WTC11 (cell line): ENCODE measurements at regions not wholly inside any gene's neighbourhood (a gene's known extent, or its start where the extent isn't known, plus 50 kb on each side); places are given as distances from the start of the nearest gene placed in this dataset.

Experiments used
- ATAC-seq: fragments of 200-7000 bp; cut with Tn5 transposase; 2 replicates; pipeline ENCODE4 v1.10.0; 2021; ENCODE audit warnings: mild to moderate bottlenecking, moderate library complexity
- CTCF ChIA-PET: fragments of 300-600 bp; sonication (Branson Sonifier 250); formaldehyde crosslinking; loops from one replicate; lab custom pipeline; 2021; ENCODE audit warnings: antibody characterized with exemption; lab: Charles Lee
- POLR2A ChIA-PET: fragments of 350-600 bp; sonication (Branson Sonifier 250); formaldehyde crosslinking; loops from one replicate; lab custom pipeline; 2021; ENCODE audit warnings: antibody characterized with exemption; lab: Charles Lee
- DNase-seq: peaks from one replicate; pipeline ENCODE4 v3.0.0; 2021; ENCODE audit warnings: low spot score
- H3K27ac Mint-ChIP-seq: 2 replicates; pipeline ENCODE4 v1.8.0; 2021; ENCODE audit warnings: mixed read lengths
- H3K27me3 Mint-ChIP-seq: 2 replicates; pipeline ENCODE4 v1.8.0; 2021; ENCODE audit warnings: low read depth, mild to moderate bottlenecking, moderate library complexity, mixed read lengths
- H3K36me3 Mint-ChIP-seq: 2 replicates; pipeline ENCODE4 v1.8.0; 2021; ENCODE audit warnings: mixed read lengths
- H3K4me1 Mint-ChIP-seq: 2 replicates; pipeline ENCODE4 v1.8.0; 2022; ENCODE audit warnings: mixed read lengths
- H3K4me3 Mint-ChIP-seq: 2 replicates; pipeline ENCODE4 v1.8.0; 2021; ENCODE audit warnings: mild to moderate bottlenecking, moderate library complexity, mixed read lengths
- H3K9me3 Mint-ChIP-seq: 2 replicates; pipeline ENCODE4 v1.8.0; 2021; ENCODE audit warnings: mixed read lengths
- AR ChIP-seq: fragments of 250-450 bp; sonication (Bioruptor Pico); IDR thresholded peaks from 2 replicates; pipeline ENCODE4 v1.9.0; 2021; ENCODE audit warnings: mild to moderate bottlenecking
- ATF2 ChIP-seq: sonication (generic); formaldehyde crosslinking; IDR thresholded peaks from 2 replicates; pipeline ENCODE4 v1.8.1; 2022; ENCODE audit warnings: low read depth, missing genetic modification reagents, borderline replicate concordance
- CDX4 ChIP-seq: fragments of 250-450 bp; sonication (Bioruptor Pico); IDR thresholded peaks from 2 replicates; pipeline ENCODE4 v1.9.0; 2021; ENCODE audit warnings: moderate library complexity, mild to moderate bottlenecking, inconsistent platforms, borderline replicate concordance
- E2F4 ChIP-seq: sonication (generic); formaldehyde crosslinking; IDR thresholded peaks from 2 replicates; pipeline ENCODE4 v1.8.1; 2022; ENCODE audit warnings: low read depth, mild to moderate bottlenecking, moderate library complexity, missing genetic modification reagents, borderline replicate concordance
- ELF4 ChIP-seq: sonication (generic); formaldehyde crosslinking; IDR thresholded peaks from 2 replicates; pipeline ENCODE4 v1.8.1; 2022; ENCODE audit warnings: low read depth, mild to moderate bottlenecking, moderate library complexity, missing genetic modification reagents
- FOXJ3 ChIP-seq: sonication (generic); formaldehyde crosslinking; IDR thresholded peaks from 2 replicates; pipeline ENCODE4 v1.9.0; 2021; ENCODE audit warnings: missing genetic modification reagents, mild to moderate bottlenecking, borderline replicate concordance
- FOXP1 ChIP-seq: sonication (generic); formaldehyde crosslinking; IDR thresholded peaks from 2 replicates; pipeline ENCODE4 v1.8.0; 2022; ENCODE audit warnings: missing genetic modification reagents, mild to moderate bottlenecking, moderate library complexity, borderline replicate concordance
- HMGXB4 ChIP-seq: sonication (generic); formaldehyde crosslinking; IDR thresholded peaks from 2 replicates; pipeline ENCODE4 v1.8.1; 2023; ENCODE audit warnings: mild to moderate bottlenecking, moderate library complexity, missing genetic modification reagents
- JAZF1 ChIP-seq: fragments of 250-450 bp; sonication (Bioruptor Pico); IDR thresholded peaks from 2 replicates; pipeline ENCODE4 v1.9.0; 2021; ENCODE audit warnings: moderate library complexity, mild to moderate bottlenecking, inconsistent platforms
- MLX ChIP-seq: sonication (generic); formaldehyde crosslinking; IDR thresholded peaks from 2 replicates; pipeline ENCODE4 v1.8.1; 2023; ENCODE audit warnings: mild to moderate bottlenecking, missing genetic modification reagents, moderate library complexity
- MYBL2 ChIP-seq: sonication (generic); formaldehyde crosslinking; IDR thresholded peaks from 2 replicates; pipeline ENCODE4 v1.8.1; 2023; ENCODE audit warnings: mild to moderate bottlenecking, moderate library complexity, missing genetic modification reagents
- NR2C2 ChIP-seq: sonication (generic); formaldehyde crosslinking; IDR thresholded peaks from 2 replicates; pipeline ENCODE4 v1.8.0; 2022; ENCODE audit warnings: mild to moderate bottlenecking, missing genetic modification reagents
- PREB ChIP-seq: sonication (generic); formaldehyde crosslinking; IDR thresholded peaks from 2 replicates; pipeline ENCODE4 v1.8.1; 2022; ENCODE audit warnings: mild to moderate bottlenecking, missing genetic modification reagents, moderate library complexity, borderline replicate concordance
- RELA ChIP-seq: sonication (generic); formaldehyde crosslinking; IDR thresholded peaks from 2 replicates; pipeline ENCODE4 v1.8.1; 2022; ENCODE audit warnings: missing genetic modification reagents, mild to moderate bottlenecking, borderline replicate concordance
- SOX15 ChIP-seq: fragments of 250-450 bp; sonication (Bioruptor Pico); IDR thresholded peaks from 2 replicates; pipeline ENCODE4 v1.9.0; 2021; ENCODE audit warnings: mild to moderate bottlenecking
- STAT6 ChIP-seq: sonication (generic); formaldehyde crosslinking; conservative IDR thresholded peaks from 2 replicates; pipeline ENCODE4 v1.8.1; 2023; ENCODE audit warnings: mild to moderate bottlenecking, low read depth, missing genetic modification reagents, moderate library complexity
- TEAD1 ChIP-seq: sonication (generic); formaldehyde crosslinking; IDR thresholded peaks from 2 replicates; pipeline ENCODE4 v1.8.0; 2022; ENCODE audit warnings: mild to moderate bottlenecking, missing genetic modification reagents
- USF2 ChIP-seq: sonication (generic); formaldehyde crosslinking; IDR thresholded peaks from 2 replicates; pipeline ENCODE4 v1.8.1; 2023; ENCODE audit warnings: mild to moderate bottlenecking, missing genetic modification reagents, moderate library complexity
- ZNF263 ChIP-seq: sonication (generic); formaldehyde crosslinking; IDR thresholded peaks from 2 replicates; pipeline ENCODE4 v1.8.1; 2022; ENCODE audit warnings: low read depth, mild to moderate bottlenecking, moderate library complexity, missing genetic modification reagents

GRCh38 chr2:189274361-189274760, 94.8 kb upstream of the COL5A2 start (continued):
- TF ChIP-seq E2F4 (no peak), HMGXB4 (CRISPR knock-in tag) (no peak), MLX (CRISPR knock-in tag) (no peak)

GRCh38 chr2:189276277-189276676, 96.7 kb upstream of the COL5A2 start:
- no peaks in the 10 kb centered on the region for H3K4me1 Mint-ChIP-seq
- TF ChIP-seq NR2C2 (no peak), TEAD1 (CRISPR knock-in tag) (no peak), CDX4 (CRISPR knock-in tag) (no peak), JAZF1 (CRISPR knock-in tag) (no peak), RELA (CRISPR knock-in tag) (no peak), E2F4 (no peak), AR (CRISPR knock-in tag) (no peak), FOXJ3 (CRISPR knock-in tag) (no peak), ZNF263 (CRISPR knock-in tag) (no peak), ATF2 (no peak), PREB (CRISPR knock-in tag) (no peak), STAT6 (no peak), SOX15 (CRISPR knock-in tag) (no peak), USF2 (no peak), FOXP1 (CRISPR knock-in tag) (no peak), ELF4 (no peak), MYBL2 (CRISPR knock-in tag) (no peak)
- ChIA-PET POLR2A (no interaction called here), CTCF (no interaction called here)
- H3K36me3 Mint-ChIP-seq: no peaks in the 10 kb centered on the region
- H3K9me3 Mint-ChIP-seq: peaks cover 10% of the 10 kb centered on the region
- no peaks in the 10 kb centered on the region for H3K27me3 Mint-ChIP-seq
- ATAC-seq (no peak), DNase-seq (no peak)
- no peak overlapping the region for H3K4me3 Mint-ChIP-seq
- no peak overlapping the region for H3K27ac Mint-ChIP-seq
